SK-N-SH (cell line): ENCODE measurements at regions not wholly inside any gene's neighbourhood (a gene's known extent, or its start where the extent isn't known, plus 50 kb on each side); places are given as distances from the start of the nearest gene placed in this dataset.

Source experiments
- CTCF ChIA-PET: fragments of 300-600, 350-600 bp; formaldehyde crosslinking; extraction: SDS; loops from one replicate; lab custom pipeline; 2021; lab: Yijun Ruan, JAX
- POLR2A ChIA-PET: fragments of 350-600 bp; sonication (Branson Sonifier 250); formaldehyde crosslinking; extraction: SDS; loops from one replicate; lab custom pipeline; 2020; ENCODE audit warnings: antibody characterized with exemption, inconsistent platforms; lab: Yijun Ruan, JAX
- DNase-seq: peaks from one replicate; pipeline ENCODE4 v3.0.0; 2012
- H2AFZ ChIP-seq: fragments of 200-600 bp; sonication (generic); 2 replicates; pipeline ENCODE4 v1.8.1; 2016; ENCODE audit warnings: antibody characterized with exemption, mild to moderate bottlenecking, low read depth
- H3F3A ChIP-seq: fragments of 200-600 bp; sonication (generic); replicated peaks from 2 replicates; pipeline ENCODE3; 2016; ENCODE audit warnings: antibody characterized with exemption, mild to moderate bottlenecking; ENCODE audit not compliant: insufficient read depth
- H3K27ac ChIP-seq, 2 experiments: fragments of 200-500 bp in 1 of 2; fragments of 200-600 bp in 1 of 2; sonication (Bioruptor generic) in 1 of 2; sonication (generic), shearing (Covaris generic) in 1 of 2; 2 replicates each; pipeline versions ENCODE4 v1.5.1 to v1.6.1; 2014 to 2016; ENCODE audit warnings: low read depth in 2 of 2, inconsistent platforms in 1 of 2, low read length in 1 of 2, mild to moderate bottlenecking in 1 of 2, mixed read lengths in 1 of 2
- H3K27me3 ChIP-seq: fragments of 200-600 bp; sonication (generic), shearing (Covaris generic); 2 replicates; pipeline ENCODE4 v1.6.1; 2016; ENCODE audit warnings: mixed run types; ENCODE audit not compliant: insufficient read depth
- H3K36me3 ChIP-seq, 2 experiments: fragments of 200-500 bp in 1 of 2; fragments of 200-600 bp in 1 of 2; sonication (Bioruptor generic) in 1 of 2; sonication (generic) in 1 of 2; replicated peaks in 1 of 2; 2 replicates each; pipeline versions ENCODE3 to v1.5.1; 2014 to 2016; ENCODE audit warnings: low read length in 1 of 2, mild to moderate bottlenecking in 1 of 2; ENCODE audit not compliant: insufficient read depth in 2 of 2, control insufficient read depth in 1 of 2
- H3K4me1 ChIP-seq, 2 experiments: fragments of 200-500 bp in 1 of 2; fragments of 200-600 bp in 1 of 2; sonication (Bioruptor generic) in 1 of 2; sonication (generic), shearing (Covaris generic) in 1 of 2; 2 replicates each; pipeline versions ENCODE4 v1.5.1 to v1.6.1; 2014 to 2016; ENCODE audit warnings: low read depth in 1 of 2, low read length in 1 of 2, mixed run types in 1 of 2; ENCODE audit not compliant: insufficient read depth in 2 of 2, control insufficient read depth in 1 of 2
- H3K4me2 ChIP-seq: fragments of 200-600 bp; sonication (generic), shearing (Covaris generic); 2 replicates; pipeline ENCODE4 v1.6.1; 2017; ENCODE audit warnings: mixed run types
- H3K4me3 ChIP-seq, 2 experiments: fragments of 200-500 bp in 1 of 2; fragments of 200-600 bp in 1 of 2; sonication (Bioruptor generic) in 1 of 2; sonication (generic), shearing (Covaris generic) in 1 of 2; 2 replicates each; pipeline versions ENCODE4 v1.5.1 to v1.8.1; 2014 to 2016; ENCODE audit warnings: low read depth in 2 of 2, inconsistent platforms in 1 of 2, low read length in 1 of 2, mild to moderate bottlenecking in 1 of 2, mixed read lengths in 1 of 2, moderate library complexity in 1 of 2
- H3K79me2 ChIP-seq: fragments of 200-600 bp; sonication (generic); 2 replicates; pipeline ENCODE4 v1.8.1; 2017; ENCODE audit warnings: mild to moderate bottlenecking; ENCODE audit not compliant: insufficient read depth
- H3K9ac ChIP-seq: fragments of 200-600 bp; sonication (generic); 2 replicates; pipeline ENCODE4 v1.6.1; 2017; ENCODE audit warnings: mixed run types
- H3K9me2 ChIP-seq: fragments of 200-600 bp; sonication (generic); 2 replicates; pipeline ENCODE4 v1.6.1; 2017; ENCODE audit warnings: mixed run types
- H3K9me3 ChIP-seq: fragments of 200-600 bp; sonication (generic); 2 replicates; pipeline ENCODE4 v1.6.1; 2017; ENCODE audit warnings: mixed run types, mild to moderate bottlenecking, moderate library complexity
- H4K20me1 ChIP-seq: fragments of 200-600 bp; sonication (generic); 2 replicates; pipeline ENCODE4 v1.6.1; 2017; ENCODE audit warnings: mild to moderate bottlenecking, mixed run types; ENCODE audit not compliant: insufficient read depth
- ELF1 ChIP-seq: IDR thresholded peaks from 2 replicates; pipeline ENCODE4 v1.4.0; 2012
- FOSL2 ChIP-seq: IDR thresholded peaks from 2 replicates; pipeline ENCODE4 v1.4.0; 2012; ENCODE audit warnings: low read depth, mild to moderate bottlenecking, moderate library complexity, borderline replicate concordance
- FOXM1 ChIP-seq: IDR thresholded peaks from 2 replicates; pipeline ENCODE4 v1.4.0; 2012; ENCODE audit warnings: low read depth, mild to moderate bottlenecking
- GABPA ChIP-seq: IDR thresholded peaks from 2 replicates; pipeline ENCODE4 v1.4.0; 2012; ENCODE audit warnings: low read depth, mild to moderate bottlenecking
- GATA2 ChIP-seq: sonication (generic); formaldehyde crosslinking; IDR thresholded peaks from 2 replicates; pipeline ENCODE4 v1.5.0; 2020; ENCODE audit warnings: mild to moderate bottlenecking, missing genetic modification reagents
- IRF3 ChIP-seq: fragments of 150-350 bp; IDR thresholded peaks from 2 replicates; pipeline ENCODE4 v1.6.1; 2016; ENCODE audit warnings: mild to moderate bottlenecking, low read depth, low read length
- MAX ChIP-seq: IDR thresholded peaks from 2 replicates; pipeline ENCODE4 v1.4.0; 2012; ENCODE audit warnings: low read depth
- NRF1 ChIP-seq: IDR thresholded peaks from 2 replicates; pipeline ENCODE4 v1.6.1; 2012; ENCODE audit warnings: low read depth, mild to moderate bottlenecking, low read length
- POLR2AphosphoS5 ChIP-seq: IDR thresholded peaks from 2 replicates; pipeline ENCODE4 v1.6.1; 2012; ENCODE audit warnings: low read depth, low read length
- REST ChIP-seq: IDR thresholded peaks from 2 replicates; pipeline ENCODE4 v1.6.1; 2012; ENCODE audit warnings: mild to moderate bottlenecking, low read depth, low read length, moderate library complexity
- SIN3A ChIP-seq: IDR thresholded peaks from 2 replicates; pipeline ENCODE4 v1.6.1; 2012; ENCODE audit warnings: low read depth, mild to moderate bottlenecking, low read length, moderate library complexity, borderline replicate concordance
- SMC3 ChIP-seq: IDR thresholded peaks from 2 replicates; pipeline ENCODE4 v1.6.1; 2012; ENCODE audit warnings: low read depth, low read length, improper control_type of control experiment
- TAF1 ChIP-seq: IDR thresholded peaks from 2 replicates; pipeline ENCODE4 v1.6.1; 2012; ENCODE audit warnings: low read depth, mild to moderate bottlenecking, low read length, moderate library complexity, borderline replicate concordance
- TEAD4 ChIP-seq: IDR thresholded peaks from 2 replicates; pipeline ENCODE4 v1.4.0; 2012; ENCODE audit warnings: mild to moderate bottlenecking, borderline replicate concordance; ENCODE audit not compliant: insufficient read depth
- WGBS: methylation state at CpG from one replicate; pipeline ENCODE4 v1.1.6; 2017; ENCODE audit warnings: low lambda C conversion rate; 5-methylcytosine and 5-hydroxymethylcytosine counted together
- TF ChIP-seq, protein P1 (sequence below): IDR thresholded peaks from 2 replicates; pipeline ENCODE4; 2012
- TF ChIP-seq, protein P2 (sequence below): fragments of 150-350 bp; IDR thresholded peaks from 2 replicates; pipeline ENCODE4 v1.6.1; 2017; ENCODE audit warnings: antibody characterized with exemption, low read length, low read depth, borderline replicate concordance

GRCh38 chr16:79847101-79847500, 246.6 kb upstream of the MAF start:
- H3K4me1 ChIP-seq, result peaks cover 0 to 8% of the 10 kb centered on the region in 2 experiments; a peak in 1 of 4 replicates
- H3K9me3 ChIP-seq, result no peaks in the 10 kb centered on the region
- no peak for DNase-seq
- H3K4me2 ChIP-seq, result no peak overlapping the region
- CTCF ChIA-PET, result interaction anchor here (0.5 kb wide), 1 partner anchor 1875 kb away, joined by 3 read pairs; no protein-coding TSS in a partner anchor
- no peak overlapping the region for H3K9ac ChIP-seq
- no peaks in the 10 kb centered on the region for H4K20me1 ChIP-seq
- H3K36me3 ChIP-seq, result no peaks in the 10 kb centered on the region
- no peak overlapping the region for H3K27ac ChIP-seq
- H3K27me3 ChIP-seq, result no peaks in the 10 kb centered on the region
- H3K4me3 ChIP-seq, result no peak overlapping the region
- H3K79me2 ChIP-seq, result no peaks in the 10 kb centered on the region
- TF ChIP-seq FOXM1 (no peak), SMC3 (no peak), TAF1 (no peak), NRF1 (no peak), TEAD4 (no peak), ELF1 (no peak), REST (no peak), GABPA (no peak), IRF3 (no peak), MAX (no peak), SIN3A (no peak), POLR2AphosphoS5 (no peak), GATA2 (CRISPR knock-in tag) (no peak), FOSL2 (no peak)
- TF ChIP-seq, protein P1, sequence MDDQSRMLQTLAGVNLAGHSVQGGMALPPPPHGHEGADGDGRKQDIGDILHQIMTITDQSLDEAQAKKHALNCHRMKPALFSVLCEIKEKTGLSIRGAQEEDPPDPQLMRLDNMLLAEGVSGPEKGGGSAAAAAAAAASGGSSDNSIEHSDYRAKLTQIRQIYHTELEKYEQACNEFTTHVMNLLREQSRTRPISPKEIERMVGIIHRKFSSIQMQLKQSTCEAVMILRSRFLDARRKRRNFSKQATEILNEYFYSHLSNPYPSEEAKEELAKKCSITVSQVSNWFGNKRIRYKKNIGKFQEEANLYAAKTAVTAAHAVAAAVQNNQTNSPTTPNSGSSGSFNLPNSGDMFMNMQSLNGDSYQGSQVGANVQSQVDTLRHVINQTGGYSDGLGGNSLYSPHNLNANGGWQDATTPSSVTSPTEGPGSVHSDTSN, result no peak
- TF ChIP-seq, protein P2, sequence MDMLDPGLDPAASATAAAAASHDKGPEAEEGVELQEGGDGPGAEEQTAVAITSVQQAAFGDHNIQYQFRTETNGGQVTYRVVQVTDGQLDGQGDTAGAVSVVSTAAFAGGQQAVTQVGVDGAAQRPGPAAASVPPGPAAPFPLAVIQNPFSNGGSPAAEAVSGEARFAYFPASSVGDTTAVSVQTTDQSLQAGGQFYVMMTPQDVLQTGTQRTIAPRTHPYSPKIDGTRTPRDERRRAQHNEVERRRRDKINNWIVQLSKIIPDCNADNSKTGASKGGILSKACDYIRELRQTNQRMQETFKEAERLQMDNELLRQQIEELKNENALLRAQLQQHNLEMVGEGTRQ, result no peak
- TF ChIP-seq, all 33 proteins: peak for 0
- Histone ChIP-seq H3F3A (no peaks in the 10 kb centered on the region), H2AFZ (no peak overlapping the region), H3K9me2 (no peaks in the 10 kb centered on the region)
- POLR2A ChIA-PET, result no interaction called here
- 50% methylated on average over 6 of the region's 7 CpGs for WGBS
